ENCODE measurements at regions not wholly inside any gene's neighbourhood (a gene's known extent, or its start where the extent isn't known, plus 50 kb on each side); places are given as distances from the start of the nearest gene placed in this dataset.

- no peak for DNase-seq
- Histone ChIP-seq H3K36me3 (no peaks in the 10 kb centered on the region), H3K27ac (no peak overlapping the region), H3K4me3 (no peak overlapping the region), H3K27me3 (peaks cover 0 to 4% (median 0%) of the 10 kb centered on the region in 7 donors), H3K9me3 (peaks cover 0 to 18% (median 0%) of the 10 kb centered on the region in 11 donors), H3K4me1 (no peaks in the 10 kb centered on the region)
- intact Hi-C loops (cut with DNase I) = no loop called here
- WGBS, 2 donors = 74% methylated on average over 2 of the region's 2 CpGs
- ATAC-seq = no peak
- TF ChIP-seq, protein P1, sequence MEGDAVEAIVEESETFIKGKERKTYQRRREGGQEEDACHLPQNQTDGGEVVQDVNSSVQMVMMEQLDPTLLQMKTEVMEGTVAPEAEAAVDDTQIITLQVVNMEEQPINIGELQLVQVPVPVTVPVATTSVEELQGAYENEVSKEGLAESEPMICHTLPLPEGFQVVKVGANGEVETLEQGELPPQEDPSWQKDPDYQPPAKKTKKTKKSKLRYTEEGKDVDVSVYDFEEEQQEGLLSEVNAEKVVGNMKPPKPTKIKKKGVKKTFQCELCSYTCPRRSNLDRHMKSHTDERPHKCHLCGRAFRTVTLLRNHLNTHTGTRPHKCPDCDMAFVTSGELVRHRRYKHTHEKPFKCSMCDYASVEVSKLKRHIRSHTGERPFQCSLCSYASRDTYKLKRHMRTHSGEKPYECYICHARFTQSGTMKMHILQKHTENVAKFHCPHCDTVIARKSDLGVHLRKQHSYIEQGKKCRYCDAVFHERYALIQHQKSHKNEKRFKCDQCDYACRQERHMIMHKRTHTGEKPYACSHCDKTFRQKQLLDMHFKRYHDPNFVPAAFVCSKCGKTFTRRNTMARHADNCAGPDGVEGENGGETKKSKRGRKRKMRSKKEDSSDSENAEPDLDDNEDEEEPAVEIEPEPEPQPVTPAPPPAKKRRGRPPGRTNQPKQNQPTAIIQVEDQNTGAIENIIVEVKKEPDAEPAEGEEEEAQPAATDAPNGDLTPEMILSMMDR (IDR thresholded peaks at IDR 0.05) = no peak
These were observed 101.6 kb upstream of the PLPP4 start for GRCh38 chr10:120355425-120355824.

DNA sequence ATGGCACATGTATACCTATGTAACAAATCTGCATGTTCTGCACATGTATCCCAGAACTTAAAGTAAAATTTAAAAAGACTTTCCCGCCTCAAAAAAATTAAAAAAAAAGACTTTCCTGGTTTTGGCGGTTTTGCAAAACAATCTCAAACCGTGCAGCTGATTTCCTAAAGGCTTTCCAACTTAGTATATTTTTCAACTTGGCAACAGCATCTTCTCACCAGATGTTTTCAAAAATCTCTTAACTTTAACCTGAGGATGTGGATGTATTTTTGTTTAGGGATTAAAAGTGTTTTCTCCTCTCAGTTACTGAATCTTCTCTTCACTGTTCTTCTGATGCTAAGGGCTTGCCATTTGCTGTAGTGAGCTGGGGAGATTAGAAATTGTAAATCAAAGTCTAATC is 96.5 kb upstream of the PLPP4 start:
- Histone ChIP-seq H3K36me3 (no peaks in the 10 kb centered on the region), H3K9me3 (no peaks in the 10 kb centered on the region), H3K27ac (no peak overlapping the region), H3K27me3 (peaks cover 0 to 4% (median 0%) of the 10 kb centered on the region in 7 donors), H3K4me3 (no peak overlapping the region), H3K4me1 (no peaks in the 10 kb centered on the region)
- 53 to 75% methylated on average over 3 of the region's 3 CpGs for WGBS, 2 donors
- TF ChIP-seq, protein P1 (IDR thresholded peaks at IDR 0.05) = no peak
- DNase-seq = no peak
- intact Hi-C loops (cut with DNase I) = no loop called here
- ATAC-seq = no peak

DNA sequence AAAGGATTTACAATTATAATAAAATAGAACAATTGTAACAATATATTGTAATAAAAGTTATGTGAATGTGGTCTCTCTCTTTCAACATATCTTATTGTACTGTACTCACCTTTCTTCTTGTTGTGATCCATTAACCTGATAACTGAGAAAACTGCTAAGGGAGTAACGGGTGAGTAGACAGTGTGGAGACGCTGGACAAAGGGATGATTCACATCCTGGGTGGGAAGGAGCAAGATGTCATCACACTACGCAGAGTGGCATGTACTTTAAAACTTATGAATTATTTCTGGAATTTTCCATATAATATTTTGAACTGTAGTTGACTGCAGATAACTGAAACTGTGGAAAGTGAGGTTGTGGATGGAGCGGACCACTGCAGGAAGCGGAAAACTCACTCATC is 91.2 kb upstream of the PLPP4 start:
- no peak for DNase-seq
- Histone ChIP-seq H3K4me3 (no peak overlapping the region), H3K27me3 (peaks cover 0 to 2% (median 0%) of the 10 kb centered on the region in 7 donors), H3K36me3 (no peaks in the 10 kb centered on the region), H3K4me1 (no peaks in the 10 kb centered on the region), H3K9me3 (no peaks in the 10 kb centered on the region), H3K27ac (no peak overlapping the region)
- no peak for ATAC-seq
- intact Hi-C loops (cut with DNase I) = no loop called here
- WGBS, 2 donors = 64 to 66% methylated on average over 5 of the region's 5 CpGs
- TF ChIP-seq, protein P1 (IDR thresholded peaks at IDR 0.05) = no peak

DNA sequence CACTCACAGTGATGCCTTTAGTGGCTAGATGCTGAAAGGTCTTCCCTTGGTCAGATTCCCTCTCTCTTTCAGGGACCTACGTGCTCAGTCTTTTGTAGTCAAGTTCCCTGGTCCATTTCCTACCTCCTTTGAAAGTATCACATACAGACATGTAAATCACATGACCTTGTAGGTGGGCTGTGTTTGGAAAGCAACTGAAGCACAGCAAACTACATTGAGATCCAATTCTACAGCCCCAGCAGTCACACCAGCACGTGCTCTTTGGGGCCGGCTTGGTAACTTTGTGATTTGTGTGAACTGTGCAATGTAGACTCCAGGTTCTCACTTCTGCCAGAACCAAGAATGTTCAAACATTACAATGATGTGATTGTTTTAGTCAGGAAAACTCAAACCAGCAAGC is 89.7 kb upstream of the PLPP4 start:
- no peak for ATAC-seq
- no peak overlapping the region for H3K4me3 ChIP-seq

More for the DNA sequence above, 89.7 kb upstream of the PLPP4 start:
- intact Hi-C loops (cut with DNase I) = no loop called here
- DNase-seq = no peak
- H3K4me1 ChIP-seq = no peaks in the 10 kb centered on the region
- peaks cover 0 to 4% (median 0%) of the 10 kb centered on the region in 7 donors for H3K27me3 ChIP-seq
- H3K27ac ChIP-seq = no peak overlapping the region
- no peaks in the 10 kb centered on the region for H3K36me3 ChIP-seq
- H3K9me3 ChIP-seq = no peaks in the 10 kb centered on the region
- TF ChIP-seq, protein P1 (IDR thresholded peaks at IDR 0.05) = no peak
- WGBS, 2 donors = 68 to 73% methylated on average over 3 of the region's 3 CpGs
